Activated T-cell treated with anti-CD3 and anti-CD28 coated beads, Interleukin-2, amount 50 U/mL, for 24 hours (primary cell): ENCODE measurements at regions not wholly inside any gene's neighbourhood (a gene's known extent, or its start where the extent isn't known, plus 50 kb on each side); places are given as distances from the start of the nearest gene placed in this dataset.
"Not testable (repeated sequence)": the region's sequence is repeated elsewhere in the genome, so short reads cannot be mapped to it uniquely, and the experiment has no call there.

Source experiments
- DNase-seq: peaks from one replicate; pipeline ENCODE4 v3.0.0-alpha.2; 2020
- H3K27ac Mint-ChIP-seq: 2 replicates; pipeline ENCODE4 v1.8.0; 2020; ENCODE audit warnings: mild to moderate bottlenecking, mixed read lengths
- H3K27me3 Mint-ChIP-seq: 2 replicates; pipeline ENCODE4 v1.8.0; 2020; ENCODE audit warnings: mixed read lengths
- H3K36me3 Mint-ChIP-seq: 2 replicates; pipeline ENCODE4 v1.8.0; 2020; ENCODE audit warnings: low read depth, mixed read lengths
- H3K4me1 Mint-ChIP-seq: 2 replicates; pipeline ENCODE4 v1.8.0; 2020; ENCODE audit warnings: low read depth, mixed read lengths
- H3K4me3 Mint-ChIP-seq: 2 replicates; pipeline ENCODE4 v1.8.0; 2020; ENCODE audit warnings: mild to moderate bottlenecking, moderate library complexity, mixed read lengths
- H3K9me3 Mint-ChIP-seq: 2 replicates; pipeline ENCODE4 v1.8.0; 2020; ENCODE audit warnings: mixed read lengths

DNA sequence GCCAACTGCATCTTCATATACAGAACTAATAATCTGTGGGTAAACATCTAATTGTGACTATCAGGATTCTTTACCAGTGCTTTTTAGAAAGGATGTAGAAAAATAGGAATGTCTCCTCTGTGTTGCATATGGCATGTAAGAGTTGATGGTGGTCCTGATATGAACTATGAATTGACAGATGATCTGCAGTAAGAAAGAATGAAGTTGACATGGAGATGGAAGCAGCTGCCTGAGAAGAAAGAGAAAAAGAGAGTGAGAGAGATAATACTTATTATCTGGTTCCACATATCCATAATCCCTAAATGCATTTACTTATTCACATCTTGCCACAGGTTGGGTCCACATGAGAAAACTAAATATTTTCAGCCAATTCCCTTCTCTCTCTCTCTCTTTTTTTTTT is 1022.9 kb downstream of the SLC6A15 start:
- Mint-ChIP-seq H3K36me3 (no peaks in the 10 kb centered on the region), H3K4me1 (no peaks in the 10 kb centered on the region), H3K4me3 (no peak overlapping the region), H3K27ac (no peak overlapping the region), H3K9me3 (peaks cover 3% of the 10 kb centered on the region), H3K27me3 (no peaks in the 10 kb centered on the region)
- no peak for DNase-seq

DNA sequence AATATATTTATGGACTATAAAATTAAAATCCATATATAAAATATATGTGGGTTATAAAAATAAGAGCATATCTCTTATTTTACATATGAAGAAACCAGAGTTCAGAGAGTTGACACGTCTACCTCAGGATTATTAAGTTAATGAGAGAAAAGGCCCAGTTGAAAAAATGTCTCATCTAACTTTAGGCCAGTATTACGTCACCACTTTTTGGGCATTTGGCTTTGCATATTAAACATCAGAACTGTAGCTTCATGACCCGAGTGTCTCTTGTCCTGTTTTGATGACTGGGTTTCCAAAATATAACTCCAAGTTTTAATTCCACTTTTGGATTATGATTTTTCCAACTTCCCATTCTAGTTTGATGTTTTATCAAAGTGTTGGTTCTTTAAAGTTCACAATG is 1026.1 kb downstream of the SLC6A15 start:
- no peaks in the 10 kb centered on the region for H3K27me3 Mint-ChIP-seq
- H3K4me1 Mint-ChIP-seq: no peaks in the 10 kb centered on the region
- no peak overlapping the region for H3K27ac Mint-ChIP-seq
- no peak for DNase-seq
- no peaks in the 10 kb centered on the region for H3K36me3 Mint-ChIP-seq
- peaks cover 3% of the 10 kb centered on the region for H3K9me3 Mint-ChIP-seq
- H3K4me3 Mint-ChIP-seq: no peak overlapping the region

GRCh38 chr12:83870921-83871599 is 1041.5 kb downstream of the SLC6A15 start:
- not testable (repeated sequence) for H3K9me3 Mint-ChIP-seq, H3K27ac Mint-ChIP-seq, H3K36me3 Mint-ChIP-seq, H3K4me1 Mint-ChIP-seq, H3K4me3 Mint-ChIP-seq, DNase-seq, H3K27me3 Mint-ChIP-seq

GRCh38 chr12:83866477-83866876 is 1046.1 kb downstream of the SLC6A15 start:
- Mint-ChIP-seq H3K27me3 (no peaks in the 10 kb centered on the region), H3K4me1 (no peaks in the 10 kb centered on the region), H3K36me3 (no peaks in the 10 kb centered on the region), H3K27ac (no peak overlapping the region), H3K4me3 (no peak overlapping the region), H3K9me3 (peaks cover 2% of the 10 kb centered on the region)
- no peak for DNase-seq

DNA sequence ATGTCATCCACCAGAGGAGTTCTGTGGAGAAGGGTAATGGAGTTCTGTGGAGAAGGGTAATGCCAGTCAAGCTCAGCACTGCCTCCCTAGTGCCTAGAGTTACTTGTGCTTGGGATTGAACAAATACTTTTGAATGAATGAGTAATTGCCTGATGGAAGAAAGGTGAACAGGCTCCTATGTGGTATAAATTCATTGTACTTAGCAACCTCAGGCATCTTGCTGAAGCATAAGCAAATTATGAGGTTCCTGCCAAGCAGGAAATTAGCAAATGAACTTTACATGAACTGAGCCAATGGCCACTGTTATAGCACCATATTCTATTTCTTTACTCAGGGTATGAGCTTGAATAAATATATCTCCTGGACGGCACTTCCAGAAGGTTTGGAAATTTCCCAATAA is 1047.2 kb downstream of the SLC6A15 start:
- peaks cover 2% of the 10 kb centered on the region for H3K9me3 Mint-ChIP-seq
- no peak overlapping the region for H3K4me3 Mint-ChIP-seq
- no peak for DNase-seq
- no peaks in the 10 kb centered on the region for H3K36me3 Mint-ChIP-seq
- no peaks in the 10 kb centered on the region for H3K27me3 Mint-ChIP-seq
- H3K4me1 Mint-ChIP-seq: no peaks in the 10 kb centered on the region
- no peak overlapping the region for H3K27ac Mint-ChIP-seq

DNA sequence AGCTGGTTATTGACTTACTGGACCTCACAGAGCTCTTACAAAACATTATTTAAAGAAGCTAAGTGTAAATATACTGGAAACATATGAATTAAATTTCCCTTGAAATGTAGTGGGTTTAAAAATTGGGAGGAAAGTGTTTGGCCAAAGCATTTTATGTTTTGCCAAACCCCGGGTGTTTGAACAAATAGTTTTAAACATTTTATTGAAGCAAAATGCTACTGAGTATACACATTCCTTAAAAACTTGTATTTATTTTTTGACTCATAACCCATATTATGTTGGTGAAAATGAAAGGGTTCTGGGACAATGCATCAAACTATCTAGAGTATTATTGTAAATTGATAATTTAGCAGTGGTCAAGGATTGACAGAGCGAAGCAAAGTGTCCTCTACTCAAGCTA is 1048.5 kb downstream of the SLC6A15 start:
- Mint-ChIP-seq H3K27ac (no peak overlapping the region), H3K27me3 (no peaks in the 10 kb centered on the region), H3K9me3 (peaks cover 3% of the 10 kb centered on the region), H3K36me3 (no peaks in the 10 kb centered on the region), H3K4me1 (no peaks in the 10 kb centered on the region), H3K4me3 (no peak overlapping the region)
- DNase-seq: no peak

DNA sequence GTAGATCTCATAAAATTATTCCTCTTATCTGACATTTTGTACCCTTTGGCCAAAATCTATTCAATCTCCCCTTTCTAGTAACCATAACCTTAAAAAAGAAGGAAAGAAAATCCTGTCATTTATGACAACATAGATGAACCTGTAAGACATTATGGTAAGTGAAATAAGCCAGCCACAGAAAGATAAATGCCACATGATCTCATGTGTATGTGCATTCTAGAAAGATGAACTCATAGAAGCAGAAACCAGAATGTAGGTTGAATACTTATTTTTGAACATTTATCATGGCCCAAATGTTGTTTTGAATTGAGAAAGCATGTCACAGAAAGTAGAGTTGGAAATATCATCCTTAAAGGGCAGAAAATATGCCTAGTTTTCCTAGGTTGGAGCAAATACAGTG is 1053.6 kb downstream of the SLC6A15 start:
- Mint-ChIP-seq H3K4me1 (no peaks in the 10 kb centered on the region), H3K36me3 (no peaks in the 10 kb centered on the region), H3K27ac (no peak overlapping the region), H3K27me3 (no peaks in the 10 kb centered on the region), H3K9me3 (peaks cover 30% of the 10 kb centered on the region), H3K4me3 (no peak overlapping the region)
- no peak for DNase-seq

DNA sequence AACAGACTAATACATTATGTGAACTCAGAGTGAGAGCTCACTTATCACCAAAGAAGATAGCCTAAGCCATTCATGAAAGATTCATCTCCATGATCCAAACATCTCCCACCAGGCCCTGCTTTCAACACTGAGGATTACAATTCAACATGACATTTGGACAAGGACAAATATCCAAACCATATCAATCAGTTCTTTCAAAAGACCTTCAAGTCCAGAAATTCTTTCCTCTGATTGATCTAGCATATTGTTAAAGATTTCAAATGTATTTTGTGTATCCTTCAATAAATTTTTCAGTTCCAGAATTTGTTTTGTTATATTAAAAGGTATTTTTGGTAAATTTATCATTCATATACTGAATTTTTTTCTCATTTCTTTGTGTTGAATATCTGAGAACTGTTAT is 1055.8 kb downstream of the SLC6A15 start:
- H3K27me3 Mint-ChIP-seq: no peaks in the 10 kb centered on the region
- no peaks in the 10 kb centered on the region for H3K4me1 Mint-ChIP-seq
- H3K9me3 Mint-ChIP-seq: peaks cover 35% of the 10 kb centered on the region
- no peak for DNase-seq
- no peaks in the 10 kb centered on the region for H3K36me3 Mint-ChIP-seq
- no peak overlapping the region for H3K27ac Mint-ChIP-seq
- H3K4me3 Mint-ChIP-seq: no peak overlapping the region

GRCh38 chr12:83850531-83850930 is 1062.1 kb downstream of the SLC6A15 start:
- Mint-ChIP-seq H3K27me3 (no peaks in the 10 kb centered on the region), H3K4me3 (no peak overlapping the region), H3K27ac (no peak overlapping the region)

DNA sequence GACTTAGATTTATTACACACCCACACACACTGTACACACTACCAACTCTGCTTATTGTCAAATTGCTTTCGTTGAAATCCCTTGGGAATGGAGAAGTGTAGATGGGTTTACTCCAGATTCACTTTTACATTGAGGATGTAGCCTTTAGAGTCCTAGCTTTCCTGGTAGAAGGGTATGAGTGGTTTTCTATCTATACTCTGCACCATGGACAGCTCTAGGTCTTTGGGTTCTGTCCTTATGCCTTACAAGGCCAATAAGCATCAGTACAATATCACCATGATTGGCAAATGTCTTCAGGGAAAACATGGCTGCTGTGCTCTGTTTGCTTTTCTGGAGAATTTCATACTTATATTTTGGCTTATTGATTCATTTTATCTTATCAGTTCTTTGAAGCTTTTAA is 1063.9 kb downstream of the SLC6A15 start:
- no peak for DNase-seq
- Mint-ChIP-seq H3K4me1 (no peaks in the 10 kb centered on the region), H3K4me3 (no peak overlapping the region), H3K36me3 (no peaks in the 10 kb centered on the region), H3K9me3 (peaks cover 4% of the 10 kb centered on the region), H3K27me3 (no peaks in the 10 kb centered on the region), H3K27ac (no peak overlapping the region)

More at GRCh38 chr12:83850531-83850930, 1062.1 kb downstream of the SLC6A15 start:
- peaks cover 13% of the 10 kb centered on the region for H3K9me3 Mint-ChIP-seq
- DNase-seq: no peak
- H3K36me3 Mint-ChIP-seq: no peaks in the 10 kb centered on the region
- H3K4me1 Mint-ChIP-seq: no peaks in the 10 kb centered on the region

- H3K36me3 Mint-ChIP-seq: no peaks in the 10 kb centered on the region
- no peaks in the 10 kb centered on the region for H3K4me1 Mint-ChIP-seq
- H3K4me3 Mint-ChIP-seq: no peak overlapping the region
- no peaks in the 10 kb centered on the region for H3K9me3 Mint-ChIP-seq
- H3K27me3 Mint-ChIP-seq: no peaks in the 10 kb centered on the region
- DNase-seq: no peak
- H3K27ac Mint-ChIP-seq: no peak overlapping the region
These were observed 1069.1 kb downstream of the SLC6A15 start for GRCh38 chr12:83843541-83843940.

- DNase-seq: no peak
- H3K27ac Mint-ChIP-seq: no peak overlapping the region
- H3K36me3 Mint-ChIP-seq: no peaks in the 10 kb centered on the region
- no peaks in the 10 kb centered on the region for H3K27me3 Mint-ChIP-seq
- no peaks in the 10 kb centered on the region for H3K9me3 Mint-ChIP-seq
- H3K4me3 Mint-ChIP-seq: no peak overlapping the region
- no peaks in the 10 kb centered on the region for H3K4me1 Mint-ChIP-seq
These were observed 1071.0 kb downstream of the SLC6A15 start for GRCh38 chr12:83841620-83842019.

DNA sequence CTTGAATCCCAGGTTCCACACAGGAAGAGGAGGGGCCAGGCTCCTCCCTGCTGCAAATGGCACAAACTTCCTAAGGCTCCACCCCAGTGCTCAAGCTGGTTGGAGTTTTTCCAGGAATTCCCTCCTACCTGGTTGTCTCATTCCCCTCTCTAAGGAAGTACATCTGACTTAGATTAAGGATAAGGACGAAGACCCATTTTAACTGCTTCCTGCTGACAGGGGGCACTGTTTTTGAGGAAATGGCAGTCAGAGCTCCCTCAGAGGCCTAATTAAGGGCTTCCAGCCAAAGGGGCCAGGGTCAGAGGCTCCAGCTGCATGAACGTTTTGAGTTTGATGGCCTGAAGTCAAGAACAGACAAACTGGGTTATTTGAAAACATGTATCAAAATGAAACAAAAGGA is 1084.7 kb downstream of the SLC6A15 start:
- no peak overlapping the region for H3K27ac Mint-ChIP-seq
- no peak overlapping the region for H3K4me3 Mint-ChIP-seq
- H3K36me3 Mint-ChIP-seq: no peaks in the 10 kb centered on the region
- no peak for DNase-seq
- no peaks in the 10 kb centered on the region for H3K27me3 Mint-ChIP-seq
- H3K4me1 Mint-ChIP-seq: no peaks in the 10 kb centered on the region
- no peaks in the 10 kb centered on the region for H3K9me3 Mint-ChIP-seq

GRCh38 chr12:83827193-83827592 is 1085.4 kb downstream of the SLC6A15 start:
- Mint-ChIP-seq H3K4me1 (no peaks in the 10 kb centered on the region), H3K36me3 (no peaks in the 10 kb centered on the region), H3K9me3 (no peaks in the 10 kb centered on the region), H3K4me3 (no peak overlapping the region), H3K27ac (no peak overlapping the region), H3K27me3 (no peaks in the 10 kb centered on the region)
- DNase-seq: no peak

DNA sequence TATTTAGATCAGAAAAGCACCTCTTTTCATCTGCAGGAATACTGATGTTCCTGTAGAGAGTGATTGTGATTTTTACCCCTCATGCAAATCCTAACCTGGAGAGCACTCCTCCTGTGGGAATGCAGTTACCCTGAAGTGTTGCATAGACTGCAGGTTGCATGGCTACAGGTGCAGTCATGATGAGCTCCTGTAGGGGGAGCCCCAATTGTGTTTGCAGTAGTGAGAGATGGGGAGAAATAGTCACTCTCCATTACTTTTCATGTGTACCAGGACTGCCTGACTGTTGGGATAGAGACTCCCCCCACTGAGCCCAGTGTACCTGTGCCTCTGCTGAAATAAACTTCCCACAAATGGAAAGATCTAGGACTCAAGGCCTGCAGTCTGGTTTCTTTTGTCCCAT is 1086.5 kb downstream of the SLC6A15 start:
- H3K27me3 Mint-ChIP-seq: no peaks in the 10 kb centered on the region
- H3K27ac Mint-ChIP-seq: no peak overlapping the region
- no peaks in the 10 kb centered on the region for H3K9me3 Mint-ChIP-seq
- peak; percentile 34 for DNase-seq
- H3K4me3 Mint-ChIP-seq: no peak overlapping the region
- H3K4me1 Mint-ChIP-seq: no peaks in the 10 kb centered on the region
- H3K36me3 Mint-ChIP-seq: no peaks in the 10 kb centered on the region
